Ascending aorta (tissue), 2 donors: ENCODE measurements at regions not wholly inside any gene's neighbourhood (a gene's known extent, or its start where the extent isn't known, plus 50 kb on each side); places are given as distances from the start of the nearest gene placed in this dataset.

Experiments
- DNase-seq, 2 donors: peaks; one replicate each; pipeline ENCODE4 v3.0.0-alpha.2; 2019; ENCODE audit warnings: low spot score in 2 of 2
- H3K27ac ChIP-seq, 2 donors: fragments of 200-600 bp; sonication (generic); one replicate each; pipeline ENCODE4 v1.5.1; 2016 to 2017; ENCODE audit warnings: mild to moderate bottlenecking in 1 of 2
- H3K27me3 ChIP-seq: fragments of 200-600 bp; sonication (generic); one replicate; pipeline ENCODE4 v1.5.1; 2017
- H3K36me3 ChIP-seq, 2 donors: fragments of 200-600 bp; sonication (generic); one replicate each; pipeline ENCODE4 v1.5.1; 2016
- H3K4me1 ChIP-seq, 2 donors: fragments of 200-600 bp; sonication (generic); one replicate each; pipeline ENCODE4 v1.5.1; 2016 to 2017; ENCODE audit warnings: mild to moderate bottlenecking in 1 of 2
- H3K4me3 ChIP-seq, 2 donors: fragments of 200-600 bp; sonication (generic); one replicate each; pipeline ENCODE4 v1.5.1; 2016 to 2017; ENCODE audit warnings: mild to moderate bottlenecking in 1 of 2
- H3K9me3 ChIP-seq, 2 donors: fragments of 200-600 bp; sonication (generic); one replicate each; pipeline ENCODE4 v1.5.1; 2016
- intact Hi-C: fragments of 100-400 bp; cut with DNase I; formaldehyde crosslinking; loops from one replicate; pipeline ENCODE4 v1.15.1; 2023
- TF ChIP-seq, protein P1 (sequence below), 3 experiments: fragments of 200-600 bp in 2 of 3; fragments of 450-650 bp in 1 of 3; sonication (generic) in 2 of 3; IDR thresholded peaks; one replicate each; pipeline ENCODE4 v1.5.1; 2016 to 2019; ENCODE audit warnings: antibody characterized with exemption in 3 of 3, mild to moderate bottlenecking in 1 of 3, moderate library complexity in 1 of 3

DNA sequence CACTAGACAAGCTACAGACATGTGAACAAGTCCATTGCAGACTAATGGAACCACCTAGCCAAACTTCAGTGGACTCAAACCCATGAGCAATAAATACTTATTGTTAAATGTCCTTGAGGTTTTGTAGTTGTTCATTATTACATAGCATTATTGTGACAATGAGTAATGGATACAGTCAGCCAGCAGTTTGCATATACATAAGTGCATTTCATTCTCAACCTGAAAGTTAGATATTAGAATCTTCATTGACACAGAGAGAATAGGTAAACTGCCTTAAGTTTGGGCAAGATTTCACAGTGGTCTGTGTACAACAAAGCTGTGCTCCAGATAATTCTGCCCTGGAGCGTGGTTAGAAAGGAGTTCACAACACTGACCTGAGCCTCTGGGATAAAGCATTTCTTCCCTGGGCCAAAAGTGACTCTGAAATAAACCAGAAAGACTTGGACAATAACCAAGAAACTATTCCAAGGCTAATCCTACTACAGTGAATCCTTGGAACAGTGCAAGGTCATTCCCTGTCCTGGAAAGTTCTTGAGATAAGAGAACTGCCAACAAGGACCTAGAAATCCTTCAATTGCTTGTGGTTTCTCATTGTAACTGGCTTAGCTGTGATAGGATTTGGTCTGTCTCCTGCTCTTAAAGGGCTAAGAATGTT is 225.5 kb upstream of the STT3B start:
- TF ChIP-seq, protein P1, sequence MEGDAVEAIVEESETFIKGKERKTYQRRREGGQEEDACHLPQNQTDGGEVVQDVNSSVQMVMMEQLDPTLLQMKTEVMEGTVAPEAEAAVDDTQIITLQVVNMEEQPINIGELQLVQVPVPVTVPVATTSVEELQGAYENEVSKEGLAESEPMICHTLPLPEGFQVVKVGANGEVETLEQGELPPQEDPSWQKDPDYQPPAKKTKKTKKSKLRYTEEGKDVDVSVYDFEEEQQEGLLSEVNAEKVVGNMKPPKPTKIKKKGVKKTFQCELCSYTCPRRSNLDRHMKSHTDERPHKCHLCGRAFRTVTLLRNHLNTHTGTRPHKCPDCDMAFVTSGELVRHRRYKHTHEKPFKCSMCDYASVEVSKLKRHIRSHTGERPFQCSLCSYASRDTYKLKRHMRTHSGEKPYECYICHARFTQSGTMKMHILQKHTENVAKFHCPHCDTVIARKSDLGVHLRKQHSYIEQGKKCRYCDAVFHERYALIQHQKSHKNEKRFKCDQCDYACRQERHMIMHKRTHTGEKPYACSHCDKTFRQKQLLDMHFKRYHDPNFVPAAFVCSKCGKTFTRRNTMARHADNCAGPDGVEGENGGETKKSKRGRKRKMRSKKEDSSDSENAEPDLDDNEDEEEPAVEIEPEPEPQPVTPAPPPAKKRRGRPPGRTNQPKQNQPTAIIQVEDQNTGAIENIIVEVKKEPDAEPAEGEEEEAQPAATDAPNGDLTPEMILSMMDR (IDR thresholded peaks at IDR 0.05), result no peak
- Histone ChIP-seq H3K27ac (no peak overlapping the region), H3K4me1 (peaks cover 0 to 10% of the 10 kb centered on the region in 2 donors), H3K36me3 (no peaks in the 10 kb centered on the region), H3K27me3 (no peaks in the 10 kb centered on the region), H3K9me3 (no peaks in the 10 kb centered on the region), H3K4me3 (no peak overlapping the region)
- no peak for DNase-seq
- intact Hi-C loops, result no loop called here

DNA sequence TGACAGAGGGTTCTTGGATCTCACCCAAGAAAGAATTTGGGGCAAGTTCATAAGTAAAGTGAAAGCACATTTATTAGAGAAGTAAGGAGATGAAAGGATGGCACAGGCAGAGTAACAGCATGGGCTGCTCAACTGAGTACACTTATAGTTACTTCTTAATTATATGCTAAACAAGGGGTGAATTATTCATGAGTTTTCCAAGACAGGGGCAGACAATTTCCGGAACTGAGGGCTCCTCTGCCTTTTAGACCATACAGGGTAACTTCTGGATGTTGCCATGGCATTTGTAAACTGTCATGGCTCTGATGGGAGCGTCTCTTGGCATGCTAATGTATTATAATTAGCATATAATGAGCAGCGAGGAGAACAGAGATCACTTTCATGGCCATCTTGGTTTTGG is 221.2 kb upstream of the STT3B start:
- Histone ChIP-seq H3K27ac (no peak overlapping the region), H3K4me1 (peaks cover 0 to 10% of the 10 kb centered on the region in 2 donors), H3K9me3 (no peaks in the 10 kb centered on the region), H3K36me3 (no peaks in the 10 kb centered on the region), H3K4me3 (no peak overlapping the region), H3K27me3 (no peaks in the 10 kb centered on the region)
- TF ChIP-seq, protein P1 (IDR thresholded peaks at IDR 0.05), result no peak
- DNase-seq, result no peak
- intact Hi-C loops, result no loop called here

DNA sequence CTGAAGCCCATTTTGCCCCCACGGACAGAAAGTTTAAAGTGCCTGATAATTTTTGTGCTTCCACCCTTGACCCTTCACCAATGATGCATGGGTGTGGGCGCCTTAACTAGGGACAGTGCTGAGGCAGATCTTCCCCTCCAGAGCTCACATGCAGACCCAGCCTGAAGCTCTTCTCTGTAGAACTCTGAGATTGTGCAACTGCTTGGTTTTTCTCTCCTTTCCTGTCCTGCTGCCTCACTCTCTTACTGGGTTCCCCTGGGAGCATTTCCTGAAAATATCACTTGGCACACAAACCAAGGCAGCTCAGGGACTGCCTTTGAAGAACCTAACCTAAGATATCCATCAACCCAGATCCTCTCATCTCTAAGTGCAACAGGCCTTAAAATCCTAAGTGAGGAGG is 220.3 kb upstream of the STT3B start:
- DNase-seq, result no peak
- H3K36me3 ChIP-seq, result no peaks in the 10 kb centered on the region
- H3K4me3 ChIP-seq, result no peak overlapping the region
- TF ChIP-seq, protein P1 (IDR thresholded peaks at IDR 0.05), result no peak
- intact Hi-C loops, result no loop called here
- no peaks in the 10 kb centered on the region for H3K27me3 ChIP-seq
- H3K4me1 ChIP-seq, result peaks cover 0 to 5% of the 10 kb centered on the region in 2 donors
- H3K27ac ChIP-seq, result no peak overlapping the region
- no peaks in the 10 kb centered on the region for H3K9me3 ChIP-seq

GRCh38 chr3:31314258-31314657 is 218.5 kb upstream of the STT3B start:
- no peaks in the 10 kb centered on the region for H3K4me1 ChIP-seq
- H3K4me3 ChIP-seq, result no peak overlapping the region
- intact Hi-C loops, result no loop called here
- TF ChIP-seq, protein P1 (IDR thresholded peaks at IDR 0.05), result no peak
- no peaks in the 10 kb centered on the region for H3K27me3 ChIP-seq
- DNase-seq, result no peak
- H3K36me3 ChIP-seq, result no peaks in the 10 kb centered on the region
- no peaks in the 10 kb centered on the region for H3K9me3 ChIP-seq
- no peak overlapping the region for H3K27ac ChIP-seq

GRCh38 chr3:31319332-31319731 is 213.4 kb upstream of the STT3B start:
- TF ChIP-seq, protein P1 (IDR thresholded peaks at IDR 0.05), result no peak
- Histone ChIP-seq H3K4me3 (no peak overlapping the region), H3K9me3 (no peaks in the 10 kb centered on the region), H3K36me3 (no peaks in the 10 kb centered on the region), H3K27me3 (no peaks in the 10 kb centered on the region), H3K27ac (no peak overlapping the region), H3K4me1 (peaks cover 0 to 2% of the 10 kb centered on the region in 2 donors)
- intact Hi-C loops, result no loop called here
- DNase-seq, result no peak

DNA sequence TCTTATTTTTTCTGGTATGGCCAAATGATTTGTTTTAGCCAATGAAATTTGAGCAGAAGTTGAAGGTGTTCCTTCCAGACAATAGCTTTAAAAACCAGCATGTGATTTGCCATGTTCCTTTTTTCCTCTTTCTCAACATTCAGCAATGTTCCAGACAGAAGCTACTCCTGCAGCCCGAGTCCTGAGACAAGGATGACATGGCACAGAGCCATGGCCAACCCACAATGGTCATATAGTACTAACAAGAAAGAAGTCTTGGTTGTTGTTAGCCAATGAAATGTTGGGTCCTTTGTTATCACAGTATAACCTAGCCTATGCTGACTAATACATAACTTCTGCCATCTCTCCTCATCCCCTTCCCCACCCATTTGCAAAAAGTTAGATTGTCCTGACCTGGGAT is 211.1 kb upstream of the STT3B start:
- intact Hi-C loops, result no loop called here
- Histone ChIP-seq H3K9me3 (no peaks in the 10 kb centered on the region), H3K4me1 (peaks cover 0 to 2% of the 10 kb centered on the region in 2 donors), H3K4me3 (no peak overlapping the region), H3K27ac (no peak overlapping the region), H3K27me3 (no peaks in the 10 kb centered on the region), H3K36me3 (no peaks in the 10 kb centered on the region)
- TF ChIP-seq, protein P1 (IDR thresholded peaks at IDR 0.05), result no peak
- DNase-seq, result no peak
